Muscle of leg (tissue), 3 donors: ENCODE measurements at regions not wholly inside any gene's neighbourhood (a gene's known extent, or its start where the extent isn't known, plus 50 kb on each side); places are given as distances from the start of the nearest gene placed in this dataset.
A peak's percentile ranks its signal among the peaks of the same experiment; 100 is the strongest.

Experiments
- DNase-seq: peaks from one replicate; pipeline ENCODE4 v3.0.0; 2013
- H3K27ac ChIP-seq: one replicate; pipeline ENCODE4 v1.5.1; 2013; ENCODE audit warnings: mild to moderate bottlenecking, low read length, control low read depth
- H3K27me3 ChIP-seq: one replicate; pipeline ENCODE4 v1.6.1; 2013; ENCODE audit warnings: low read length; ENCODE audit not compliant: control insufficient read depth, insufficient read depth
- H3K36me3 ChIP-seq: one replicate; pipeline ENCODE4 v1.6.1; 2013; ENCODE audit warnings: low read length; ENCODE audit not compliant: control insufficient read depth, insufficient read depth
- H3K4me1 ChIP-seq: one replicate; pipeline ENCODE4 v1.6.1; 2013; ENCODE audit warnings: low read length; ENCODE audit not compliant: control insufficient read depth, insufficient read depth
- H3K4me3 ChIP-seq: one replicate; pipeline ENCODE4 v1.5.1; 2013; ENCODE audit warnings: low read length, control low read depth
- H3K9me3 ChIP-seq: replicated peaks from 2 replicates; pipeline ENCODE4 v1.6.1; 2013; ENCODE audit warnings: low read depth, low read length; ENCODE audit not compliant: control insufficient read depth
- WGBS: methylation state at CpG from one replicate; pipeline ENCODE4 v1.1.5; 2013; ENCODE audit warnings: missing lambda C conversion rate; ENCODE audit not compliant: insufficient coverage; 5-methylcytosine and 5-hydroxymethylcytosine counted together

DNA sequence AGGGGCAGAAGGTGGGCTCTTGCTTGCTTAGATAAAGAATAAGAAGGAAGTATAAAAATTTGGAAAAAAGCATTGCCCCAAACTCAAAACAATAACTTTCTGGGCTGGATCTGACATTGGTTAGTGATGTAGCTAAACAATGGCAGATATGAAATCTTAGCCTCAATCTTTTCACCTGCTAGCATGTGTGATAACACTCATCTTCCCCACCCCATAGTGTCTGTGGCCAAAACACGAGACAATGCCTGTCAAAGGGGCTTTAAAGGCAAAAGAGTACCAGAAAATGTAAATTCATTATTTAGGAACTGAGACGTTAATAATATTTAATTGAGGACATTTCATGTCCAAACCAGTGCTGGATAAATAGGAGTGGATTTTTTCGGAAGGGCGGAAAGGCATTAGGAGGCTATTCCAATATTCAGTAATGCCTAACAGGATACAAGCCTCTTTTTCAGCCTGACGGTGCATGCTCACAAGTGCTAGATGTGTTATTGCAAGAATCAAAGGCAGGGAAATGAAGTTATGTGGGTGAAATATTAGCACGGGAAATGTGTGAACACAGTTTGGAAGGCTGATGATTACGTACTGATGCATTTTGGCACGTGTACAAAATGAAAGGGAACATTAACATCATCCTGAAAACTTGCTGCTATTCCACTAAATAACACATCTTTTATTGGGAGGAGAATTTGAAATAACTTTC is 395.7 kb downstream of the GALR1 start:
- Histone ChIP-seq H3K27me3 (peaks cover 5% of the 10 kb centered on the region), H3K4me1 (no peaks in the 10 kb centered on the region), H3K9me3 (no peaks in the 10 kb centered on the region), H3K36me3 (no peaks in the 10 kb centered on the region), H3K27ac (no peak overlapping the region), H3K4me3 (no peak overlapping the region)
- peak; percentile 44 for DNase-seq
- 80% methylated on average over 4 of the region's 8 CpGs for WGBS

GRCh38 chr18:77647472-77647871 is 397.8 kb downstream of the GALR1 start:
- Histone ChIP-seq H3K36me3 (no peaks in the 10 kb centered on the region), H3K9me3 (no peaks in the 10 kb centered on the region), H3K4me1 (no peaks in the 10 kb centered on the region), H3K27ac (no peak overlapping the region), H3K4me3 (no peak overlapping the region), H3K27me3 (peaks cover 8% of the 10 kb centered on the region)
- 73% methylated on average over 8 of the region's 8 CpGs for WGBS
- DNase-seq, result no peak

- Histone ChIP-seq H3K4me1 (no peaks in the 10 kb centered on the region), H3K27me3 (peaks cover 8% of the 10 kb centered on the region), H3K36me3 (no peaks in the 10 kb centered on the region), H3K4me3 (no peak overlapping the region), H3K9me3 (no peaks in the 10 kb centered on the region), H3K27ac (no peak overlapping the region)
- no peak for DNase-seq
- WGBS, result 56% methylated on average over 7 of the region's 7 CpGs
Observed at GRCh38 chr18:77648411-77648810, 398.8 kb downstream of the GALR1 start.

GRCh38 chr18:77650799-77651385 is 401.2 kb downstream of the GALR1 start:
- Histone ChIP-seq H3K27me3 (peaks cover 8% of the 10 kb centered on the region), H3K36me3 (no peaks in the 10 kb centered on the region), H3K4me3 (no peak overlapping the region), H3K9me3 (no peaks in the 10 kb centered on the region), H3K4me1 (no peaks in the 10 kb centered on the region), H3K27ac (no peak overlapping the region)
- under 1% methylated on average over 18 of the region's 28 CpGs for WGBS
- DNase-seq, result peak; percentile 73

DNA sequence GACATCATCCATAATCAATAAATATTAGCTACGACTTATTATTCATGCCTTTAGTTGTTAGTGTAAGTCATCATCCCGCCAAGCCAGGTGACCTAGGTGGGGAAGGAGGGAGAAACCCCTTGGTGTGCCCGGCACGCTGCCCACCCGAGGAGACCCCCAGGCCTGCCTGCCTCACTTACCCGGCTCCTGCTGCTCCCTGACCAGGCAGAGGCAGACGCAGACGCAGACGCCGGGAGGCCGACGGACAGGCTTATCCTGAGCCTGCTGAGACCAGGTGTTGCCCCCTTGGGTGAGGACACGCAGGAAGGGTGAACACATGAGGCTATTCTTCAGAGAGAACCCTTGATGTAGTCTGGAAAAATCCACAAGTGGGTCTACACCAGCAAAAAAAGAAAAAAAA is 401.8 kb downstream of the GALR1 start:
- no peak overlapping the region for H3K27ac ChIP-seq
- no peaks in the 10 kb centered on the region for H3K36me3 ChIP-seq
- peaks cover 8% of the 10 kb centered on the region for H3K27me3 ChIP-seq
- H3K9me3 ChIP-seq, result no peaks in the 10 kb centered on the region
- DNase-seq, result no peak
- no peak overlapping the region for H3K4me3 ChIP-seq
- no peaks in the 10 kb centered on the region for H3K4me1 ChIP-seq
- 84% methylated on average over 11 of the region's 13 CpGs for WGBS

DNA sequence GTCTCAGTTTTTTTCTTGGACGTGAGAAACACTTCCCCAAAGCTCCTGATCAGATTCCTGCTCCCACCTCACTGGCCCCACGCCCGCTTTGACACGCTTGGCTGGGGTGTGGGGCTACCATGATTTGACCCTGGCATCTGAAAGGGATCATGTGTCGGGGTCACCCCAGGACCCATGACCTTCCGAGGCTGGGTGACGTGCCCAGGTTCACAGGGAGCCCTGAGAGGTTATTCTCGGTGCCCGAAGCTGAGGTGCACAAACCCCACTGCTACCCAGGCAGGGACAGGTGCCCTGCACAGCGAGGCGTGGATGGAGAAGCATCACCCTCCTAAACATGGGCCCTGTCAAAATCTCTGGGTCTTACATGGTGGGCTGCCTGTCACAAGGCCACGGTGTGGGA is 404.1 kb downstream of the GALR1 start:
- Histone ChIP-seq H3K27me3 (peaks cover 3% of the 10 kb centered on the region), H3K27ac (no peak overlapping the region), H3K4me1 (peaks cover 3% of the 10 kb centered on the region), H3K9me3 (no peaks in the 10 kb centered on the region), H3K4me3 (no peak overlapping the region), H3K36me3 (no peaks in the 10 kb centered on the region)
- no peak for DNase-seq
- WGBS, result 92% methylated on average over 11 of the region's 12 CpGs

DNA sequence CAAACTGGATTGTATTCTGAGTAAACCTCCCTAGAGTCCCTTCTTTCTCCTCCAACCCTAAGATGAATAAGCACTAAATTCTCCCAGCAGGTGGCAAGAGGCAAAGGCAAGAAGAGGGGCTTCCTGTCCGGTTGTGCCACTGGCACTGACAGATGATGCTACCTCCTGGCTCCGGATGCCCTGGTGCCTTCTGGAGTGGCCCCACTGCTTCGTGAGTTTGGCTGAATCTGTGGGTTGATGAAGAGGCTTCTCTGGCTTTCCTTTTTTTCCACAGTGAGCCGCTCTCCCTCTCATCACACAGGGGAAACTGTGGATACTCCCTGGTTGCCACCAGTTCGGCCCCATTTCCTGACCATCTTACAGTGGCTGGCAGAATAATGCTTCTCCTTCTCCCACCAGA is 404.7 kb downstream of the GALR1 start:
- 83% methylated on average over 2 of the region's 5 CpGs for WGBS
- Histone ChIP-seq H3K9me3 (no peaks in the 10 kb centered on the region), H3K27ac (no peak overlapping the region), H3K4me1 (peaks cover 7% of the 10 kb centered on the region), H3K27me3 (peaks cover 3% of the 10 kb centered on the region), H3K36me3 (no peaks in the 10 kb centered on the region), H3K4me3 (no peak overlapping the region)
- DNase-seq, result no peak

- H3K9me3 ChIP-seq, result no peaks in the 10 kb centered on the region
- no peaks in the 10 kb centered on the region for H3K27me3 ChIP-seq
- H3K36me3 ChIP-seq, result no peaks in the 10 kb centered on the region
- DNase-seq, result no peak
- no peak overlapping the region for H3K4me3 ChIP-seq
- H3K27ac ChIP-seq, result no peak overlapping the region
- 93% methylated on average over 28 of the region's 31 CpGs for WGBS
- peaks cover 7% of the 10 kb centered on the region for H3K4me1 ChIP-seq
Observed at GRCh38 chr18:77657651-77658298, 408.1 kb downstream of the GALR1 start.

- no peaks in the 10 kb centered on the region for H3K36me3 ChIP-seq
- H3K4me1 ChIP-seq, result peaks cover 7% of the 10 kb centered on the region
- H3K4me3 ChIP-seq, result no peak overlapping the region
- no peaks in the 10 kb centered on the region for H3K27me3 ChIP-seq
- WGBS, result 61% methylated on average over 7 of the region's 7 CpGs
- DNase-seq, result no peak
- no peak overlapping the region for H3K27ac ChIP-seq
- no peaks in the 10 kb centered on the region for H3K9me3 ChIP-seq
Observed at GRCh38 chr18:77658299-77658662, 408.6 kb downstream of the GALR1 start.

DNA sequence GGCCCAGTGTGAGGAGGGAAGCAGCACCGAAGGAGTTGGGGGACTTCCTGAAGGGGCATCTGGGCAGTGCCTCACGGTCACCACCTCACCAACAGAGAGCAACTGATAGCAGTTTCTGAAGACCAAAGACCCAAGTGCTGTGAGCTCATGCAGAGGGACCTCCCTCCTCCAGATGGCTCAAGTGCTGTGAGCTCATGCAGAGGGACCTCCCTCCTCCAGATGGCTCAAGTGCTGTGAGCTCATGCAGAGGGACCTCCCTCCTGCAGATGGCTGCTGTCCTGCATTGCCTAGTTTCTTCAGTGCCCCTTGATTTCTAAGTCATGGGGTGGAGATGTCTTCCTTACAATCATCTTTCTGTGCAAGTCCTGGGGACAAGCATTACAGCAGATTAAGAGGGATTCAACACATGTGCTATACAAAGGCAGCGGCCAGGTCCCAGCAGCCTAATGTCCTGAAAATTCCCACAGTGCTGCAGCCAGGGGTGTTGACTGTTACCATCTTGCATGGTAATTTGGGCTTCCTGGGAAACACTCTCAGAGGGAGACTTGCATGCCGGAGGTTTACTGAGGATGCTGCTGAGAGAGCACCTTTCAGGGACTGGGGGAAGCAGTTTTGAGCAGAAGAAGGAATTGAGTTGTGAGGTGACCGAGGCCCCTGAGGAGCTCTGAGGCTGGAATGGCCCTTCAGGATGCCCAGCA is 409.3 kb downstream of the GALR1 start:
- DNase-seq, result peak; percentile 57
- Histone ChIP-seq H3K27ac (no peak overlapping the region), H3K9me3 (no peaks in the 10 kb centered on the region), H3K4me1 (peaks cover 7% of the 10 kb centered on the region), H3K36me3 (no peaks in the 10 kb centered on the region), H3K4me3 (no peak overlapping the region), H3K27me3 (no peaks in the 10 kb centered on the region)
- WGBS, result 82% methylated on average over 3 of the region's 5 CpGs
